GM21381 (cell line): ENCODE measurements at regions not wholly inside any gene's neighbourhood (a gene's known extent, or its start where the extent isn't known, plus 50 kb on each side); places are given as distances from the start of the nearest gene placed in this dataset.

ENCODE experiments used
- ATAC-seq: cut with Tn5 transposase; IDR thresholded peaks from one replicate; pipeline ENCODE4 v1.9.1; 2021; ENCODE audit warnings: mild to moderate bottlenecking, moderate library complexity; ENCODE audit not compliant: unreplicated experiment

GRCh38 chr6:169844946-169845345 is 93.5 kb downstream of the ERMARD start:
- no peak for ATAC-seq

DNA sequence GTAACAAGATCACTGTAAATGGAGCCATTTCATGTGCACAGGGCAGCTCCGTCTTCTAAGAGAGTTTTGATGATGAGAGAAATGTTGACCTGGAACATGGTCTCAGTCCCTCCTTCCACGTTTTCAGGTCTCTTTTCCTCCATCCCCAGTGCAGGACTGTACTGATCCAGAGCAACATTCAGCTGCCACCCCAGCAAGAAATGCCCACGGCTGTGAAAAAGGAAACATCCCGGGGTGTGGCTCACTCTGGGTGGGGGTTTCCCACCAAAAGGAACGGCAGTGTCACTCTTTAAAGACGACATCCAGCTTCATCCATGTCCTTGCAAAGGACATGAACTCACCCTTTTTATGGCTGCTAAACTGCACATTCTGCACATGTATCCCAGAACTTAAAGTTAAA is 92.6 kb downstream of the ERMARD start:
- no peak for ATAC-seq

DNA sequence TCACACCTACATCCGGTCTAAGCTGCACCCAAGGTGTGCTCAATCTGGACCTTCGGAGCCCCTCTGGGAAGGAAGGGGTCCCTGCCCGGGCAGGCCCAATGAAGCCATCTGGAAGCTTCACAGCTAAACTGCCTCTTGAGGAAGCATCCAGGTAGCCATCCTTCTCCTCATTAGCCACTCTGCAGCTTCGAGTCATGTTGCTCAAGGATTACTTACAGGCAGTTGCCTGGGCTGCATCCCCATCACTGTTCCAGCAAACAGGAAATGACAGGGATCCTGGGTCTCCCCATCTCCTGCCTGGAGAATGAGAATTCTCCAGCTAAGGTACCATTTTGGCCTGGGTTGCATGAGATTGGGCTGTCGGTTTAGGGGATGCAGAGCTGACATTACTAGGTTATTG is 91.7 kb downstream of the ERMARD start:
- no peak for ATAC-seq

DNA sequence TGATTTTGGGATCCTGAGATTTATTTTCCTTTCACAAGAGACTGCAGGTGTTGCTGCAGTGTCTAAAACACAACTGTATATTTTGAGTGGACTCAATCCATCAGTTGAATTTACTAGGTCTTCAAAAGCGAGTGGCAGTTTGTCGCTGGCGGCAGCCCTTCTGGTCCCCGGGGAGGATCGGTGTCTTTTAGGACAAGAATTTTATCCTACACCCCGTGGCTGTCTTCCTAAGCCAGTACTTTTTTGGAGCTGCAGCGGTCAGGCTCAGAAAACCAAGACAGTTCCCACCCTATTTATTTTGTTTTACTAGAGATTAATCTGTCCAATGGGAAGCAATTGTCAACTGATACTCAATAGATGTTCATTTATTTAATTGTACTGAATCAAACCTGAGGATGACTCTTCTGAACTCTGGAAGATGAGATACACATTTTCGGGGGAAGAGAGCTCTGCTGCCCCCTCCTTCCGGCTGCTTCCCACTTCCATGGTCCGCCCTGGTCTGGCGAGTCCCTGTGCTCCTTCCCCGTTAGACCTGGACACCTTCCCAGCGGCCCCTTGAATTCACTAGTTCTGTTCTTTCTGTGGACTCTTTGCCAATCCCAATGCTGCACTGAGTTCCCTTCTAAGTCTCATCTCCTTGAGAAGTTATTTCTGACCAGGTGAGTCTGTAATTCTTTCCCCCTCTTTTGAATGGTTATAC is 90.6 kb downstream of the ERMARD start:
- ATAC-seq = no peak

- no peak for ATAC-seq
Observed at GRCh38 chr6:169841251-169841650, 89.8 kb downstream of the ERMARD start.

- ATAC-seq = no peak
Observed at GRCh38 chr6:169839898-169840631, 88.6 kb downstream of the ERMARD start.

DNA sequence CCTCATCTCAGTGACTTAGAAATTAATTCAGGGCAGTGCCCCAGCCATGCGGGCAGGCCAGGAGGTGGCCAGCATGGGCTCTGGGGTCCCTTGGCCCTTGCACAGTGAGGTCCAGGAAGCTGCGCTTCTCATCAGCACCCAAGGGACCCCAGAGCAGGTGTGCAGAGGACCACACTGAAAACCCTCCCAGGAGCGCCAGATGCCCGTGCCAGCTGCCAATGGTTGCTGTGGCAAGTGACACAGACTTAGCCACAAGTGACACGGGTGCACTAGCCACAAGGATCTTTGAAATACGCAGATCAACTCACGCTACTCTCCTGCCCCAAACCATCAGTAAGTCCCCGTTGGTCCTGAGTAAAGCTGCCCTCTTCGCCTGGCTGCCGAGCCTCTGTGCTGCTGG is 88.1 kb downstream of the ERMARD start:
- no peak for ATAC-seq

- no peak for ATAC-seq
Observed at GRCh38 chr6:169839029-169839481, 87.6 kb downstream of the ERMARD start.

DNA sequence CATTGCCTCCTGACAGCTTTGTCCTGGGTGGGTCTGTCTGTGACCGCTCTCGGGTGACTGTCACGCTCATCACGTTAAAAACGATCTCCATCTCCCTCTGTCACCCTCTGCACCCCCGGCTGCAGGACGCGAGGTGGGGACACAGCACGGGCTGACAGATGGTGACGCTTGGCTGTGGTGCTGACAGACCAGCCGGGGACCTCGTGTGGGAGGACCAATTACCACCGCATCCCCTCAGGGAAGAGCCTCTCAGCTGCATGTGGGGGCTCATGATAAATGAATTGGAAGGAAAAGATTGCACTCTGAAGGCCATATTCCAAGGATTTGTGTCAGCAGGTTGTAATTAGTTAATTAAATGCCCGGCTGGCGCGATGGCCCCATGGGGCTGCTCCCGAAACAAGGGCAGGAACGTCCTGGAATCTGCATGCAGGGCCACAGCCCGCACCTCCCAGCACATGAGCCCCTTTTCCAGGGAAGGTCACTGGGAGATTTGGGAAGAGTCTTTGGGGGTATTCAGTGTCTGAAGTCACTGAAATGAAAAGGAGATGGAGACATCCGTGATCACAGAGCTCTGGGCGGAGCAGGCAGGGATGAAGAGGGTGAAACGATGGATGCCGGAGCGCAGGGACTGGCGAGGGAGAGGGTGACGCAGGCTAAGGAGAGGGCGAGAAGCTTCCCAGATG is 87.1 kb downstream of the ERMARD start:
- ATAC-seq = no peak

DNA sequence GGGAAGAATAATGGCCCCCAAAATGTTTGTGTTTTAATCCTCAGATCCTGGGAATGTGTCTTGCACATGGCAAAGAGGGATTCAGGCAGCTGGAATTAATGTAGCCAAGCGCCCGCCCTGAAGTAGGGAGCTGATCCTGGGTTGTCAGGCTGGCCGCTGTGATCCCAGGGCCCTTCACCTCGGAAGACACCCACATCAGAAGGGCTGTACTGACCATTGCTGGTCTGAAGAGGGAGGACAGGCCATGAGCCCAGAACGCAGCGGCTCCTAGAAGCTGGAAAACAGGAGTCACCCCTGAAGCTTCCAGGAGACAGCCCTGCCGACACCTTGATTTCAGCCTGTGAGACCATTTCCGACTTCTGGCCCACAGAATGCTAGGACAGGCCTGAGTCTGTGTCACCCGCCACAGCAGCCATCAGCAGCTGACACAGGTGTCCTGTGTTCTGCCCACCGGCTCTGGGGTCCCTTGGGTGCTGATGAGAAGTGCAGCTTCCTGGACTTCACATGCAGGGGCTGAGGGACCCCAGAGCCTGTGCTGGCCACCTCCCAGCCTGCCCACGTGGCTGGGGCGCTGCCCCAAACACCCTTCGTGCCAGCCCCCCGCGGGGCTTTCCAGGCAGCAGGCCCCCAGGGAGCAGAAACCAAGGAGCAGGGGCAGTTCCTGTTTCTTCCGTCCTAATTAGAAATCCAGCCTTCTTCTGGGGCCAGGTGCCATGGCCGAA is 86.3 kb downstream of the ERMARD start:
- no peak for ATAC-seq

GRCh38 chr6:169833258-169833794 is 81.9 kb downstream of the ERMARD start:
- ATAC-seq = no peak

DNA sequence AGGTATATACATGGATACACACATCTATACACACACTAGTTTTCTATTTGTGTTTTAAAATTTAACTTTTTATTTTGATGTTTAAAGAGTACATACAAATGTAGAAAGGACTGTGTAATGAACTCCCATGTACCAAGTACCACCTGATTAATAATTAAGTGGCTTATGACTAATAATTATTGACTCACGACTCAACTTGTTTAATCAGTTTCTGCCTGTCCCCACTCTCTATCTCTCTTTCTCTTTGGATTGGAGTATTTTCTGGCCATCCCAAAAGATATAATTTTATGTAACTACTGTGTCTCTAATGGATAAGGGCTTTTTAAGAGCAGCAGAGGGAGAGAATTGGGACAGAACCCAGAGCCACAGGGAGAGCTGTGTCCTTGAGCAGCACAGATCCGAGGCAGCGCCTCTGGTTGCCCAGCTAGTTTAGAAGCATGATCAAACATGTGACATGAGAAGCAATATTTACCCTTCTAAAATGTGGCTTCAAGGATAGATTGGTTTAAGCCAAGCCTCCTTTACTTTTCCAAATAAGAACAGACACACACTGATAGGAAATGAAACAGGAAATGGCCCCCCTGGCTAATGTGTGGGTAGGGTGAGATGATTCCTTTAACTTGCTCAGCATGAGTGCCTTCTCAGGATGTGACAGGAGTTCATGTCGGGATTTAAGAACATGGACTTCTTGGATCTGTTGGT is 81.0 kb downstream of the ERMARD start:
- no peak for ATAC-seq

DNA sequence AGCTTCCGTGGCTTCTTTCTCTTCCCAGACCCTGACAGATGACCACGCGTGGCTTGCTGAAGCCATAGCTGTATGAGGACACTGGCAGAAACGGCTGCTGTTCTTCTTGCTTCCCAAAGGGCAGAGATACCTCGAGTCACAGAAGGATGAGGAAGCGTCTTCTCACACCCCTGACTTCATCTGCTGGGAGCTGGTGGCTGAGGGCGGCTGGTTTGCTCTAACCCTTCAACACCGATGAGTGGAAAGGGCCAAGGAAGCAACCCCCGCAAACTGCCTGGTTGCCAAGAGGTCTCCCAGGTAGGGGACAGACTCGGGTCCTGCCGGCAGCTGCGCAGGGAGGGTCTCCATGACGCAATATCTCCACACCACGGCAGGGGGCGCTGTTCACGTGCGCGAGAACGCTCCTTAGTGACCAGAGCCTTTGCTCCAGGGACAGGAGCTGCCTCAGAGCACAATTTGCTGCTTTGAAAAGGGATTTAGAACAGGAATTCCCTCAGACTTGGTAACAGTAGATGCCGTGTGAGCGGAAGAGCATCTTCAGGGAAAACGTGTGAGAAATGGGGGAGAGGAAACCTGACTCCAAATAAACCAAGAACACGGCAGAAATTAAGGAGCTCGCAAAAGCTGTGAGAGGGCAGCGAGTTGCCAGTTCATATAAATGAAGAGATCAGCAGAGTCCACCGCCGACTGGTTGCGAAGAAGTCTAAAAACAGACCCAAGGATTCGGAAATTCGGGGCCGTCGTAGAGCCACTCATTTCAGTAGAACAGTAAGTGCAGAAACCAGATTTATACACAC is 80.2 kb downstream of the ERMARD start:
- no peak for ATAC-seq
